Stimulated activated CD4-positive, alpha-beta T cell treated with anti-CD3 and anti-CD28 coated beads, Interleukin-15, amount 100 ng/mL, for 1 hour (primary cell): ENCODE measurements at regions not wholly inside any gene's neighbourhood (a gene's known extent, or its start where the extent isn't known, plus 50 kb on each side); places are given as distances from the start of the nearest gene placed in this dataset.

ENCODE experiments used
- DNase-seq, 2 donors: peaks; one replicate each; pipeline ENCODE4 v3.0.0-alpha.2; 2020; ENCODE audit warnings: low read depth in 1 of 2, low spot score in 1 of 2

DNA sequence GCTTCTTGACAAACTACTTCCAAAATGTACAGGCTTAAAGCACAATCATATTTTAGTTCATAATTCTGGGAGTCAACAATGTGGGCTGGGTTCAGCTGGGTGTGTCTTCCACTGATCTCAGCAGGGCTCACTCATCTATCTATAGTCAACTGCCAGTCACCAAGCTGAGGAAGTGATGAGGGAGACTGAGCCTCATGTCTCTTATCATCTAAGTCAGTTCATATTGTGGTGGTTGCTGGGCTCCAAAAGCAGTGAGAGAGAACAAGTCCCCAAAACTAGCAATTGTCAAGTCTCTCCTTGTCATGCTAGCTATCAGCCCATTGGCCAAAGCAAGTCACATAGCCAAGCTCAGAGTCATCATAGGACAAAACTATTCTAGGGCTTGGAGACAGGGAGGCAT is 465.9 kb upstream of the ARID1B start:
- DNase-seq: no peak

DNA sequence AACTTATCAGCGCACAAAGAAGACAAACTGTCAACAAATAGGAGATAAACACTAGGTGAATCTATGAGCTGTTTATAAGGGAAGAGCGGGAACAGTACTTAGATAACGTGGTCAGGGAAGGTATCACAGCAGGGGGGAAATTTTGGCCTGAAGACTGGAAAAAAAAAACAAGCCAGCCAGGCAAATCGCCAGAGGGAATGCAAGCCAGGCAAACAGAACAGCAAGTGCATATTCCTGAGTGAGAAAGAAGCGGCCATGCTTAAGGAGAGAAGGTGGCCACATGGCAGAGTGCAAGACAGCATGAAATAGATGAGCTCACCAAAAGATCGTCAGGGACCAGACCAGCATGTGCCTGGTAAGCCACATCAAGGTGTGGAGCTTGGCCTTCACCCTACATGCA is 466.5 kb upstream of the ARID1B start:
- DNase-seq: no peak

- no peak for DNase-seq
Measured at GRCh38 chr6:156309017-156309416, 468.2 kb upstream of the ARID1B start.

DNA sequence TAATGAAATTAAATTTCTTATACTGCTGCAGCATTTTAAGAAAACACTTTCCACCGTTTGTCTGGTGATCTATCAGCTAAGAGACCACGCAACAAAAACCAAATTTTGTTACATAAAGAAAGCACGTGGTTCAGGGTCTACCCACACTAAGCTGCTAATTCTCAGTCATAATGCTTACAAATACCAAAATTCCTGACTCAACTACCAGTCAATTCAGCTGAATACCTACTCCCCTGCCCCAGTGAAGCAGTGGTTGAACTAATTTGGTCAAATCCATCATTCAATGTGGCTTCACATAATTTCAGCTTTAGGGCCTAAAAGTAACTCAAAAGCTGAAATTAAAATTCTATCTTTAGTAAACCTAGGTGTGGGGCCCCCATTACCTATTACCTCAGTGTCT is 468.6 kb upstream of the ARID1B start:
- no peak for DNase-seq

DNA sequence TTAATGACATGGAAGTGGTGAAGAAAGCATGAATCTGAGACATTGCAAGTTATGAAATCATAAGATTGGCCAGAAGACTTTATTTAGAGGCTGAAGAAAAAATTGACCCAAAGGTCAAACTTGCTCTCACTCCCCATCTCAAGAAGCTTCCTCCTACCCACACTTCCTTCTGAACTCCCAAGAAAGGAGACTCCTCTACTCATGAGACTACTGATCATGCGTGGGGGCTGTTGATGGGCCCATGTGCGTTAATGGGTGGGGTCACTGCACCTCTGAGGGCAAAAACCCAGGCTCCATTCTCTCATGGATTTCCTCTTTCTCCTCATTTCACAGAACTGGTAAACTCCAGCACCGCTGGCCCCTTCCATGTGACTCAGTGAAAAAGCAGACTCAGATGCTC is 470.6 kb upstream of the ARID1B start:
- DNase-seq: no peak

- no peak for DNase-seq
Measured at GRCh38 chr6:156283091-156283490, 494.1 kb upstream of the ARID1B start.

GRCh38 chr6:156282087-156282486 is 495.1 kb upstream of the ARID1B start:
- DNase-seq: no peak

DNA sequence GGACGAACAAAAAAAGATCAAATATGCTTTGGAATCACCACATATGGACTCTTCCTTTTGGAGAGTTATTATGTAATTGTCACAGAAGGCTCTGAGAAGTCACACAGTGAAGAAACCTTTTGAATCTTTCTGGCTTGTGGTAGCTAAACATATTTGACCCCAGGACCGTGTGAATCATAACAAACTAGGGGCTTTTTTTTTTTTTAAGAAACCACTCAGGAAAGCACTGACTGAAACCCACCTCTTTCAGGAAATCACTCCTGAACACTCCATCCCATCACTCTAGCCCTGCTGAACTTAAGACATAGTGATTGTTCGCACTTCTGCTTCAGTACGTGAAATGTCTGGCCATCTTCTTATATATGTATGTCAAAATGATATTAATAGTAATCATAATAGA is 495.9 kb upstream of the ARID1B start:
- DNase-seq: no peak

GRCh38 chr6:156280065-156280464 is 497.1 kb upstream of the ARID1B start:
- DNase-seq: no peak

- DNase-seq: no peak
Measured at GRCh38 chr6:156279261-156279969, 497.8 kb upstream of the ARID1B start.

- DNase-seq: no peak
Measured at GRCh38 chr6:156273065-156273711, 504.0 kb upstream of the ARID1B start.

DNA sequence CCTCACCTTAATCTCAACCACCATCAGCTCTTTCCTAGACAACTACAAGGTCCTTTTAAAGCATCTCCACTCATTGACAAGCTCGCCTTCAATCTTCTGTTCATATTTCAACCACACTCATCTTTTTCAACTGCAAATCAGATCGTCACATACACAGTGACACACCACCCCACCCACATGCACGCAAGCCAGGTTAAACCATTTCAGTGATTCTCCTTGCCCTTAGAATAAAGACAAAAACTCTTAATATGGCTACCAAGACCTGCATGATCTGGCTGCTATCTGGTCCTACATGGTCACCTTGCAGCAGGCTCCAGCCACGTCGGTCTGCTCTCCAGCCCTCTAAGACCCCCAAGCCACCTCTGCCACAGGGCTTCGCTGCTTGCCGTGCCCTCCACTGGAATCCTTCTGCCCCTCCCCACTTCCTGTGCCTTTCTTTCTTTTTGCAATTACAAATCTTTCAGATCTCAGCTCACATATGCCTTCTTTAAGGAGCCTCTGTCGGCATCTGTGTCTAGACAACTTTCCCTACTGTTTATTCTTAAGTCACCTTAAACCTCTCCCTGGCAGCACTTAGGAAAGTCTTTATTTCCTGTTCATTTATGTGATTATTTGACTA is 507.3 kb upstream of the ARID1B start:
- no peak for DNase-seq

DNA sequence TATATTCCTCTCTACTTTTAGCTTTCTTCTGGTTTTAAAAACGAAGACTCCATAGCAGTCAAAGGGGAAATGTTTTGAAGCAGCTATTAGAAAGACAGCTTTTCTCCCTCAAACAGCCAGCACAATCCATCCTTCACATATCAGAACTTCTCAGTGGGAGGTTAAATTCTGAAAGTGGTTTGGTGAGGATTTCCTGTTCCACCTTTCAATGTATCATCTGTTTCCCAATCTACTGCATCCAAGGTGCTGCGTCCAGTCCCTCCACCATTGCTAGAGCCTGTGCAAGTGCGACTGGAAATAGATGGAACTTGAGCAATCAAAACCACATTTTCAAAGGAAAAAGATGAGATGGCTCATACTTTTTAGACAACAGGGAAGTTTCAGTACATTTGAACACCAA is 508.3 kb upstream of the ARID1B start:
- DNase-seq: no peak

DNA sequence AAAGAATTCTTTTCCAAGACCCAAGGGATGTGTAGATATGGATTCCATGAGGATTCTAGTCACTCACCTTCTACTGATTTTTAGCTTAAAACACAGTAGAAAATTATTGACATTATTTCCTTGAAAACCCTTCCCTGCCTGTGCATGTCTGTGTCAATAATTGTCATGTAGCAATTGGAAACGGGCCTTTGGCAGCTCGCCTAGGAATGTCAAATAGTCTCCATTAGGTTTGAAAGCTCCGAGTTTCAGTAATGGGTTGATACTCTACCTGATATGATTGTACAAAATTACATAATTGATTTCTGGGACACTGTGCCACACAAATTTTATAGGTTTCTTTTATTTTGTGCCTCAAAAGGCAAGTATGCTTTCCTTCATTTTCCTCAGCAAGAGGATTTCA is 515.2 kb upstream of the ARID1B start:
- no peak for DNase-seq

GRCh38 chr6:156260815-156261214 is 516.4 kb upstream of the ARID1B start:
- no peak for DNase-seq

DNA sequence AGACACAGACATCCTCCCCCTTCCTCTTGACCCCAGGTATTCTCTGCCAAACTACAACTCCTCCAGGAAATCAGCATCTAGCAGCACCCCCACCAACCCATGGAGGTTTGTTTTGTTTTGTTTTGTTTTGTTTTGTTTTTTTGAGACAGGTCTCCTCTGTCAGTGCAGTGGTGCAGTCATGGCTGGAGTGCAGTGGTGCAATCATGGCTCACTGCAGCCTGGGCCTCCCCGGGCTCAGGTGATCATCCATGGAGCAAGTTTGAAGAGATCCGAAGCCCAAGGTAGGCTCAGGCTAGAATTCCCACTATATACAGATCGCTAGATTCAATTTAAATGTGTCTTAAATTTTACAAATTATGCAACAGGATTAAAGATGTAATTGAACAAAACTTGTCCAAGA is 518.2 kb upstream of the ARID1B start:
- DNase-seq: no peak

DNA sequence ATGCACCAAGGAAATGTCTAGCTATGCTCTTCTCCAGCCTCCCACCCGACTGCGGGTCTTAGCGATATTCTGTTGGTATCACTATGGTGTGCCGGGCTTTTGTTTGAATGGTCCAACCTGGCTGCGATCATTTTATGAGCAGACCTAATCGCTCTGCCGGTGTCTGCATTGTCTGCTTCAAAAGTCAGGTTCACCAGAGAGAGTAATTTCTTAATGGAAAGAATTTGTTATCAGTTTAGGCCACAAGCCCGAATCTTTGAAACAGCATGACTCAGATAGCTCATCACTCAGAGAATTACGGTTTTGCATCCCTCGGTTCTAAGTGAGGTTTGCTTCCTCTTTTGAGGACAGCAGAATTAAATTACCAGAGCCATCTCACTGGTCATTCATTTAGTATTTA is 521.0 kb upstream of the ARID1B start:
- DNase-seq: no peak

DNA sequence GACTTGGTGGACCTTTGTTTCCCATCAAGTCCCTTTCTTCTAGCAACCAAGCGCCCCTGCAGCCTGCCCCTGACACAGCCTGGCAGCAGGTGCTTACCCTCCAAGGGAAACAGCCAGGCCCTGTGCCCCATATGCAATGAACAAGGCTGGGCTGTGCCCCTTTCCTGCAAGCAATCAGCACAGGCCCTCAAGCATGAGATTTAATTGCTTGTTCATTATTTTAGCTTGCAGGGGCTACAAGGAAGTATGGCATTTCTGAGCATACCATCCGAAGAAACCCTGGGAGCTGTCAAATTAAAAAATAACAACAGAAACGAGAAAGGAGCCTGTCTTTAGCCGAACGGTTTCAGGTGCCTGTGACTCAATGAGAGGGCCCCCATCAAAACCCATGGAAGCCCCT is 522.9 kb upstream of the ARID1B start:
- no peak for DNase-seq

GRCh38 chr6:156250593-156250992 is 526.6 kb upstream of the ARID1B start:
- DNase-seq: no peak

DNA sequence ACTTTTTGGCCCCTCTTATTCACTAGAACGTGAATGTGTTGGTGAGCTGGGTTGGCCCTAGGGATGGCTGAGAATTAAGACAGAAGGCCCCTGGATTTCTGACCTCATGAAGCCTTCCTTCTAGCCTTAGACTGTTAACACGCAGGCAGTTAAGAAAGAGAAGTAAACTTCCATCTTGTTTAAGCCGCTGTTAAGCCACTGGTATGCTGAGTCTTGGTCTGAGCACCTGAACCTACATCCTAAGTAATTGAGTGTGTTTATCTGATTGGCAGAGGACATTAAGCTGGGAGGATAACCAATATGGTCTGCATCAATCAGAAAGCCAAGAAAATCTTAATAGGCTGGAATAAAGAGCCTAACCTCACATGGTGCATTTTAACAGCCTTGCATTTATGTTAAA is 535.0 kb upstream of the ARID1B start:
- no peak for DNase-seq

GRCh38 chr6:156231026-156231765 is 546.0 kb upstream of the ARID1B start:
- DNase-seq: no peak

- DNase-seq: no peak
Measured at GRCh38 chr6:156219973-156220372, 557.2 kb upstream of the ARID1B start.
